NCI-H1105 treated with DMSO at 0.1 percent for 48 hours (cell line): ENCODE measurements at regions not wholly inside any gene's neighbourhood (a gene's known extent, or its start where the extent isn't known, plus 50 kb on each side); places are given as distances from the start of the nearest gene placed in this dataset.

Experiments
- DNase-seq: peaks from one replicate; lab custom pipeline; 2025; lab: John Stamatoyannopoulos, UW

- DNase-seq = no peak
These were observed 113.3 kb downstream of the LINC00237 start for GRCh38 chr20:20992686-20993360.

GRCh38 chr20:20992277-20992676 lies 113.9 kb downstream of the LINC00237 start:
- no peak for DNase-seq

- no peak for DNase-seq
These were observed 117.1 kb downstream of the LINC00237 start for GRCh38 chr20:20989081-20989480.

- no peak for DNase-seq
These were observed 126.2 kb downstream of the LINC00237 start for GRCh38 chr20:20979934-20980333.

GRCh38 chr20:20977786-20978185 lies 128.4 kb downstream of the LINC00237 start:
- DNase-seq = no peak

GRCh38 chr20:20972490-20972889 lies 133.7 kb downstream of the LINC00237 start:
- no peak for DNase-seq

- DNase-seq = no peak
These were observed 134.3 kb downstream of the LINC00237 start for GRCh38 chr20:20971810-20972209.

- no peak for DNase-seq
These were observed 135.3 kb downstream of the LINC00237 start for GRCh38 chr20:20970841-20971240.

- no peak for DNase-seq
These were observed 136.4 kb downstream of the LINC00237 start for GRCh38 chr20:20969701-20970280.

GRCh38 chr20:20967564-20968184 lies 138.5 kb downstream of the LINC00237 start:
- DNase-seq = no peak

GRCh38 chr20:20966171-20966570 lies 140.0 kb downstream of the LINC00237 start:
- no peak for DNase-seq

- DNase-seq = no peak
These were observed 147.0 kb downstream of the LINC00237 start for GRCh38 chr20:20959031-20959755.

- no peak for DNase-seq
These were observed 149.6 kb downstream of the LINC00237 start for GRCh38 chr20:20956513-20956931.

GRCh38 chr20:20955892-20956291 lies 150.3 kb downstream of the LINC00237 start:
- no peak for DNase-seq

- no peak for DNase-seq
These were observed 152.2 kb downstream of the LINC00237 start for GRCh38 chr20:20953738-20954618.

- DNase-seq = no peak
These were observed 155.5 kb downstream of the LINC00237 start for GRCh38 chr20:20950620-20951019.

GRCh38 chr20:20946122-20946759 lies 159.9 kb downstream of the LINC00237 start:
- DNase-seq = no peak

- DNase-seq = no peak
These were observed 164.7 kb downstream of the LINC00237 start for GRCh38 chr20:20941468-20941889.

GRCh38 chr20:20939006-20939405 lies 167.2 kb downstream of the LINC00237 start:
- DNase-seq = no peak

GRCh38 chr20:20938599-20938998 lies 167.6 kb downstream of the LINC00237 start:
- DNase-seq = no peak

- DNase-seq = no peak
These were observed 168.0 kb downstream of the LINC00237 start for GRCh38 chr20:20938131-20938530.
